C4-2B (cell line): ENCODE measurements at regions not wholly inside any gene's neighbourhood (a gene's known extent, or its start where the extent isn't known, plus 50 kb on each side); places are given as distances from the start of the nearest gene placed in this dataset.

ENCODE experiments used
- ZFX ChIP-seq: fragments of 450-650 bp; IDR thresholded peaks from 2 replicates; pipeline ENCODE4 v1.6.1; 2017
- TF ChIP-seq, protein P1 (sequence below): fragments of 450-650 bp; conservative IDR thresholded peaks from 2 replicates; pipeline ENCODE4 v1.5.1; 2017; ENCODE audit warnings: mild to moderate bottlenecking

DNA sequence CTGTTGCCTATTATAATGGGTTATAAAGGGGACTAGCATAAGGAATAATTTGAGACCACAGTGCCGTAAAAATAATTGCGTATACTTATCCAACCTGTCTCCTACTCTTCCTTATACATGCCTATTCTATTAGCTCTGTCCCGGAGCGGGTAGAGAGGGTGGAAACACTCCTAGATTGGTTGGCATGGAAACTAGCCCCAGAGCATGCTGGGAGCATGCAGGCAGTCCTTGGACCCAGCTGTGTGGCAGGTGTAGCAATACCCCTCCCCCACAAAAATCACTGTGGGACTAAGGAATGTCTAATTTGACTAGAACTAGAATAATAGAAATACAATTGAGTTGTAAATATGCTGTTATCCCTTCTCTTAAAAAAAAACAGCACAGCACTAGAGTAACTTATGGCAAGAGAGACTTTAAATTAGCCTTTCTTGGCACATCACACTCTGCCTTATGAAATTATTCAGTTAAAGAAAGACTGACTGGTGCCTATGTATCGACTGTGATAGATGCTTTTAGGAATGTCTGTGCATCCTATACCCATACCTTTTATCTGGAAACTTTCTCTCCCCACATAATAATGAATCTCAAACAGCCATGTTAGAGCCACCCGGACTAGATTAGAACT is 244.0 kb upstream of the DAAM1 start:
- TF ChIP-seq, protein P1, sequence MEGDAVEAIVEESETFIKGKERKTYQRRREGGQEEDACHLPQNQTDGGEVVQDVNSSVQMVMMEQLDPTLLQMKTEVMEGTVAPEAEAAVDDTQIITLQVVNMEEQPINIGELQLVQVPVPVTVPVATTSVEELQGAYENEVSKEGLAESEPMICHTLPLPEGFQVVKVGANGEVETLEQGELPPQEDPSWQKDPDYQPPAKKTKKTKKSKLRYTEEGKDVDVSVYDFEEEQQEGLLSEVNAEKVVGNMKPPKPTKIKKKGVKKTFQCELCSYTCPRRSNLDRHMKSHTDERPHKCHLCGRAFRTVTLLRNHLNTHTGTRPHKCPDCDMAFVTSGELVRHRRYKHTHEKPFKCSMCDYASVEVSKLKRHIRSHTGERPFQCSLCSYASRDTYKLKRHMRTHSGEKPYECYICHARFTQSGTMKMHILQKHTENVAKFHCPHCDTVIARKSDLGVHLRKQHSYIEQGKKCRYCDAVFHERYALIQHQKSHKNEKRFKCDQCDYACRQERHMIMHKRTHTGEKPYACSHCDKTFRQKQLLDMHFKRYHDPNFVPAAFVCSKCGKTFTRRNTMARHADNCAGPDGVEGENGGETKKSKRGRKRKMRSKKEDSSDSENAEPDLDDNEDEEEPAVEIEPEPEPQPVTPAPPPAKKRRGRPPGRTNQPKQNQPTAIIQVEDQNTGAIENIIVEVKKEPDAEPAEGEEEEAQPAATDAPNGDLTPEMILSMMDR = no peak
- no peak for TF ChIP-seq ZFX
